Hepatocyte (in vitro differentiated cells): ENCODE measurements at regions not wholly inside any gene's neighbourhood (a gene's known extent, or its start where the extent isn't known, plus 50 kb on each side); places are given as distances from the start of the nearest gene placed in this dataset.

Experiments
- DNase-seq: peaks from one replicate; pipeline ENCODE4 v3.0.0-alpha.2; 2016; ENCODE audit warnings: low spot score
- H2AFZ ChIP-seq: fragments of 200-600 bp; sonication (generic); 2 replicates; pipeline ENCODE4 v1.6.0; 2016; ENCODE audit warnings: antibody characterized with exemption, mild to moderate bottlenecking
- H3K27ac ChIP-seq: fragments of 200-600 bp; sonication (generic); 2 replicates; pipeline ENCODE4 v1.5.1; 2016; ENCODE audit warnings: mild to moderate bottlenecking
- H3K27me3 ChIP-seq: fragments of 200-600 bp; sonication (generic); 2 replicates; pipeline ENCODE4 v1.6.1; 2016
- H3K36me3 ChIP-seq: fragments of 200-600 bp; sonication (generic); replicated peaks from 2 replicates; pipeline ENCODE4 v1.5.1; 2016; ENCODE audit warnings: low read depth; ENCODE audit not compliant: insufficient read depth
- H3K4me1 ChIP-seq: fragments of 200-600 bp; sonication (generic); 2 replicates; pipeline ENCODE4 v1.5.1; 2016; ENCODE audit warnings: mild to moderate bottlenecking, moderate library complexity; ENCODE audit not compliant: insufficient read depth
- H3K4me2 ChIP-seq: fragments of 200-600 bp; sonication (generic); 2 replicates; pipeline ENCODE4 v1.6.0; 2016
- H3K4me3 ChIP-seq: fragments of 200-600 bp; sonication (generic); 2 replicates; pipeline ENCODE4 v1.5.1; 2016; ENCODE audit warnings: mild to moderate bottlenecking
- H3K79me2 ChIP-seq: fragments of 200-600 bp; sonication (generic); 2 replicates; pipeline ENCODE4 v1.6.0; 2017; ENCODE audit warnings: mild to moderate bottlenecking
- H3K9me2 ChIP-seq: fragments of 200-600 bp; sonication (generic); replicated peaks from 2 replicates; pipeline ENCODE4 v1.6.0; 2017; ENCODE audit warnings: mild to moderate bottlenecking; ENCODE audit not compliant: insufficient read depth
- H3K9me3 ChIP-seq: fragments of 200-600 bp; sonication (generic); 2 replicates; pipeline ENCODE4 v1.5.1; 2016; ENCODE audit warnings: low read depth, mild to moderate bottlenecking
- H4K20me1 ChIP-seq: fragments of 200-600 bp; sonication (generic); 2 replicates; pipeline ENCODE4 v1.6.0; 2016; ENCODE audit warnings: mild to moderate bottlenecking; ENCODE audit not compliant: insufficient read depth, poor library complexity, severe bottlenecking
- EZH2 ChIP-seq: fragments of 200-600 bp; sonication (generic); IDR thresholded peaks from 2 replicates; pipeline ENCODE4 v1.6.1; 2016; ENCODE audit warnings: antibody characterized with exemption, mild to moderate bottlenecking, borderline replicate concordance
- EZH2phosphoT487 ChIP-seq: fragments of 200-600 bp; sonication (generic); IDR thresholded peaks from one replicate; pipeline ENCODE4 v1.6.1; 2018; ENCODE audit warnings: antibody characterized with exemption, mild to moderate bottlenecking, low read depth, moderate library complexity; ENCODE audit not compliant: unreplicated experiment, severe bottlenecking
- WGBS: methylation state at CpG from one replicate; pipeline ENCODE4 v1.1.6; 2016; ENCODE audit warnings: low lambda C conversion rate; ENCODE audit errors: missing lambda C conversion rate; 5-methylcytosine and 5-hydroxymethylcytosine counted together
- TF ChIP-seq, protein P1 (sequence below): fragments of 200-600 bp; sonication (generic); IDR thresholded peaks from 2 replicates; pipeline ENCODE4 v1.5.1; 2016; ENCODE audit warnings: antibody characterized with exemption, mild to moderate bottlenecking; ENCODE audit not compliant: poor library complexity

DNA sequence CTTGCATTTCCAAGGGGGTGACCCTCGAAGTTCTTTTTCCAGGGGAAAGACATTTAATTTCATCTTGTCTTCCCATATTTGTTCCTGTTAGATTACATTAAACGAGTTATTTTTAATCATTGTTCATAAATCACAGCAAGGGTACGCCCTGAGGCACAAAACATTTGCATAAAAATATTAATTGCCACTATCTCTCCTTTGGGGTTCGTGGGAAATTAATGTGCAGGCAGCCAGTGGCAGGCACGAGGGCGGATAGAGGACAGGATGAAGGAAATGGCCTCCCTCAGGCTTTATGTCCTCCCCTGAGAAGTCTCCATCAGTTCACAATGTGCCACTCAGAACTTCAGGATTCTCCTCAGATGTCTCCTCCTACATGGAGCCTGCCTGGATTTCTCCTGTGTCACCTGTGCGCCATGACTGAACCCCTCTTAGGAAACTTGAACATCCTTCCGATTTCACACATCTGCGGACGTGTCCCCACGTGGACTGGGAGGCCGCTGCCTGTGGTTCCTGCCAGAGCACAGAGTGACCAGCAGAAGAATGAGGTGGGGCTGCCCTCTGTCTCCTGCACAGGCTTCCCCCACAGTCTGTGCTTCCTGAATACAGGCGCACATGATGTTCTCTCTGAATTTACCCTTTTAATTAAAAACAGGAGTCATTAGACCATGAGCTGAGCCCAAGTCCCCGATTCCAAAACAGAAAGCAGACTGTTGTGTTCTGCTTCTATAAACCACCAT, 1085.9 kb downstream of the TBC1D22A start:
- 87% methylated on average over 14 of the region's 14 CpGs for WGBS
- TF ChIP-seq, protein P1, sequence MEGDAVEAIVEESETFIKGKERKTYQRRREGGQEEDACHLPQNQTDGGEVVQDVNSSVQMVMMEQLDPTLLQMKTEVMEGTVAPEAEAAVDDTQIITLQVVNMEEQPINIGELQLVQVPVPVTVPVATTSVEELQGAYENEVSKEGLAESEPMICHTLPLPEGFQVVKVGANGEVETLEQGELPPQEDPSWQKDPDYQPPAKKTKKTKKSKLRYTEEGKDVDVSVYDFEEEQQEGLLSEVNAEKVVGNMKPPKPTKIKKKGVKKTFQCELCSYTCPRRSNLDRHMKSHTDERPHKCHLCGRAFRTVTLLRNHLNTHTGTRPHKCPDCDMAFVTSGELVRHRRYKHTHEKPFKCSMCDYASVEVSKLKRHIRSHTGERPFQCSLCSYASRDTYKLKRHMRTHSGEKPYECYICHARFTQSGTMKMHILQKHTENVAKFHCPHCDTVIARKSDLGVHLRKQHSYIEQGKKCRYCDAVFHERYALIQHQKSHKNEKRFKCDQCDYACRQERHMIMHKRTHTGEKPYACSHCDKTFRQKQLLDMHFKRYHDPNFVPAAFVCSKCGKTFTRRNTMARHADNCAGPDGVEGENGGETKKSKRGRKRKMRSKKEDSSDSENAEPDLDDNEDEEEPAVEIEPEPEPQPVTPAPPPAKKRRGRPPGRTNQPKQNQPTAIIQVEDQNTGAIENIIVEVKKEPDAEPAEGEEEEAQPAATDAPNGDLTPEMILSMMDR = no peak
- TF ChIP-seq EZH2phosphoT487 (no peak), EZH2 (no peak)
- Histone ChIP-seq H3K36me3 (no peaks in the 10 kb centered on the region), H3K27ac (no peak overlapping the region), H3K27me3 (no peaks in the 10 kb centered on the region), H3K4me2 (no peak overlapping the region), H3K4me1 (no peaks in the 10 kb centered on the region), H3K9me2 (no peaks in the 10 kb centered on the region), H4K20me1 (no peaks in the 10 kb centered on the region), H3K79me2 (no peaks in the 10 kb centered on the region), H3K4me3 (no peak overlapping the region), H3K9me3 (no peaks in the 10 kb centered on the region), H2AFZ (no peak overlapping the region)
- DNase-seq = no peak

DNA sequence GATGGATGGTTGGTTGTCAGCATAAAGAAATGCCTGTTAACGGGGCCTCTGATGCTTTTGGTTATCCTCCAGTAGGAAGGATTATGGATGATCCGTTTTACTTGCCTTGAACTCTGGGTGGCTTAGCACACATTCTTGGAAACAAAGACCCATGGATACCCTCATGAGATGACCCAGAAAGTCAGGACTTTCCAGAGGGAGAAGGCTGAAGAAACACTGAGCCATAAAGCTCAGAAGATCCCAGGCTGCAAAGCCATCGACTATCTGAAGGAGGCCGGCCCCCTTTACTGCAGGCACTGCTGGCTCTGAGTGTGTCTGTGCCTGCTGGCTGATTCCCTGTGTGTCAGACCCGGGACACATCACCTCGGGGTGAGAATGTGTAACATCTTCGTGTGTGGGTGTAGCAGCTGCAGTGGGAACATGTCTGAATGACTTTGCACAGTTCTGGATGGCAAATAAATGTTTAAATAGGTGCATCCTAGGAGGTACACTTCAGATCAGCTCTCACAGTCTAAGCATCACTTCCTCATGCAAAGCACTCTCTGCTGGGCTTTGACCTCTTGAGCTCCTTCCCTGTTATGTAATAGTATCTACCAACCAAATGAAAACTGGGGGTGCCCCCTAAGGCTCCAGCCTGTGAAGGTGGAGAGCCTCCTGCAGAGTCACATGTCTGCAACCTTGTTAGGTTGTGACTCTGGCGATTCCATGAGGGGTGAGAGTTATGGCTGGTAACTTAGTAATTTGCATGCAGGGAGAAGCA, 1084.9 kb downstream of the TBC1D22A start:
- TF ChIP-seq, protein P1 = no peak
- TF ChIP-seq EZH2phosphoT487 = no peak
- no peak for DNase-seq
- Histone ChIP-seq H3K4me3 (no peak overlapping the region), H3K9me3 (no peaks in the 10 kb centered on the region), H3K9me2 (no peaks in the 10 kb centered on the region), H3K79me2 (no peaks in the 10 kb centered on the region), H3K36me3 (no peaks in the 10 kb centered on the region), H2AFZ (no peak overlapping the region), H3K27me3 (no peaks in the 10 kb centered on the region), H3K27ac (no peak overlapping the region), H3K4me1 (no peaks in the 10 kb centered on the region), H3K4me2 (no peak overlapping the region), H4K20me1 (no peaks in the 10 kb centered on the region)
- 67% methylated on average over 8 of the region's 8 CpGs for WGBS

DNA sequence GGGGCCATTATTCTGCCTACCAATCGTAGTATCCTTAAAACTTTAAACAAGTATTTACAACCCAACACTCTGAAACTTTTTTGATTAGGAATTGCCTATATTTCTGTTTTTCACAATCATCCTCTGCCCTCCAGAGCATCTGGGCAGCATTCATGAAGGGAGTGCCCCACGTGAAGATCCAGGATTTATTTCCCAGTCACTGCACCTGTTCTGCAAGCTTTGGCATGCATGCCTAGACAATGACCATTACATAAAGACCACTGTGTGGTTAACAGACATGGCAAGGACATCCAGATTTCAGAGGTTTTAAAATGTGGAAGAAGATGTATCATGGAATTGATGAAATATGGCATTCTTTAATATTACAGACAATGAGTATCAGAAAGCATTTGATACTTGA, 1083.8 kb downstream of the TBC1D22A start:
- Histone ChIP-seq H3K79me2 (no peaks in the 10 kb centered on the region), H3K9me3 (no peaks in the 10 kb centered on the region), H3K9me2 (no peaks in the 10 kb centered on the region), H3K4me2 (no peak overlapping the region), H3K4me1 (no peaks in the 10 kb centered on the region), H3K4me3 (no peak overlapping the region), H3K27ac (no peak overlapping the region), H4K20me1 (no peaks in the 10 kb centered on the region), H3K36me3 (no peaks in the 10 kb centered on the region), H3K27me3 (no peaks in the 10 kb centered on the region), H2AFZ (no peak overlapping the region)
- DNase-seq = no peak
- WGBS = 50% methylated on average over 2 of the region's 2 CpGs
- TF ChIP-seq, protein P1 = no peak
- TF ChIP-seq EZH2phosphoT487 (no peak), EZH2 (no peak)
